Mucosa of descending colon (tissue), 3 donors: ENCODE measurements at regions not wholly inside any gene's neighbourhood (a gene's known extent, or its start where the extent isn't known, plus 50 kb on each side); places are given as distances from the start of the nearest gene placed in this dataset.

Experiments used
- ATAC-seq: fragments of 200-7000 bp; cut with Tn5 transposase; one replicate; pipeline ENCODE4 v1.9.1; 2020; ENCODE audit warnings: mild to moderate bottlenecking, moderate library complexity
- DNase-seq, 3 donors: peaks; one replicate each; pipeline ENCODE4 v3.0.0-alpha.2; 2020
- H3K36me3 ChIP-seq: fragments of 200-600 bp; one replicate; pipeline ENCODE4 v1.8.0; 2021; ENCODE audit warnings: low read depth, mild to moderate bottlenecking
- H3K4me1 ChIP-seq: fragments of 200-600 bp; one replicate; pipeline ENCODE4 v1.8.0; 2021; ENCODE audit warnings: low read depth, mild to moderate bottlenecking
- H3K4me3 ChIP-seq: fragments of 200-600 bp; one replicate; pipeline ENCODE4 v1.8.0; 2021; ENCODE audit warnings: mild to moderate bottlenecking
- H3K9me3 ChIP-seq: fragments of 200-600 bp; one replicate; pipeline ENCODE4 v1.8.0; 2021; ENCODE audit warnings: mild to moderate bottlenecking
- intact Hi-C, 2 donors: fragments of 100-400 bp; cut with DNase I in 1 of 2; cut with micrococcal nuclease in 1 of 2; formaldehyde crosslinking; loops; one replicate each; pipeline versions ENCODE4 v1.11.0 to v1.11.1; 2022; cut with DNase I, micrococcal nuclease
- TF ChIP-seq, protein P1 (sequence below): fragments of 200-600 bp; IDR thresholded peaks from one replicate; pipeline ENCODE4 v1.8.0; 2022; ENCODE audit warnings: antibody characterized with exemption, mild to moderate bottlenecking
- donor health status: DM: no; HTN: no; CAD: no; lungs with moderate emphysema.
- donor health status: DM: no; HTN: no; CAD: no.
- donor health status: DM: no; HTN: yes; CAD: no.

GRCh38 chr3:177721864-177722785 lies 524.8 kb upstream of the TBL1XR1 start:
- Histone ChIP-seq H3K4me3 (no peak overlapping the region), H3K9me3 (no peaks in the 10 kb centered on the region), H3K4me1 (no peaks in the 10 kb centered on the region), H3K36me3 (no peaks in the 10 kb centered on the region)
- peak; percentile 19 for ATAC-seq
- TF ChIP-seq, protein P1, sequence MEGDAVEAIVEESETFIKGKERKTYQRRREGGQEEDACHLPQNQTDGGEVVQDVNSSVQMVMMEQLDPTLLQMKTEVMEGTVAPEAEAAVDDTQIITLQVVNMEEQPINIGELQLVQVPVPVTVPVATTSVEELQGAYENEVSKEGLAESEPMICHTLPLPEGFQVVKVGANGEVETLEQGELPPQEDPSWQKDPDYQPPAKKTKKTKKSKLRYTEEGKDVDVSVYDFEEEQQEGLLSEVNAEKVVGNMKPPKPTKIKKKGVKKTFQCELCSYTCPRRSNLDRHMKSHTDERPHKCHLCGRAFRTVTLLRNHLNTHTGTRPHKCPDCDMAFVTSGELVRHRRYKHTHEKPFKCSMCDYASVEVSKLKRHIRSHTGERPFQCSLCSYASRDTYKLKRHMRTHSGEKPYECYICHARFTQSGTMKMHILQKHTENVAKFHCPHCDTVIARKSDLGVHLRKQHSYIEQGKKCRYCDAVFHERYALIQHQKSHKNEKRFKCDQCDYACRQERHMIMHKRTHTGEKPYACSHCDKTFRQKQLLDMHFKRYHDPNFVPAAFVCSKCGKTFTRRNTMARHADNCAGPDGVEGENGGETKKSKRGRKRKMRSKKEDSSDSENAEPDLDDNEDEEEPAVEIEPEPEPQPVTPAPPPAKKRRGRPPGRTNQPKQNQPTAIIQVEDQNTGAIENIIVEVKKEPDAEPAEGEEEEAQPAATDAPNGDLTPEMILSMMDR, result no peak
- intact Hi-C loops, result no loop called here
- no peak for DNase-seq

GRCh38 chr3:177724020-177724638 lies 526.8 kb upstream of the TBL1XR1 start:
- peak in 1 of 3 donors; percentile 25 for DNase-seq
- Histone ChIP-seq H3K4me1 (no peaks in the 10 kb centered on the region), H3K36me3 (no peaks in the 10 kb centered on the region), H3K9me3 (no peaks in the 10 kb centered on the region), H3K4me3 (no peak overlapping the region)
- intact Hi-C loops, result no loop called here
- peak; percentile 26 for ATAC-seq
- TF ChIP-seq, protein P1, result no peak

- no peaks in the 10 kb centered on the region for H3K36me3 ChIP-seq
- DNase-seq (no peak), ATAC-seq (no peak)
- H3K4me3 ChIP-seq, result no peak overlapping the region
- TF ChIP-seq, protein P1, result no peak
- intact Hi-C loops, result no loop called here
- H3K9me3 ChIP-seq, result no peaks in the 10 kb centered on the region
- H3K4me1 ChIP-seq, result no peaks in the 10 kb centered on the region
Observed at GRCh38 chr3:177725165-177725564, 527.9 kb upstream of the TBL1XR1 start.

DNA sequence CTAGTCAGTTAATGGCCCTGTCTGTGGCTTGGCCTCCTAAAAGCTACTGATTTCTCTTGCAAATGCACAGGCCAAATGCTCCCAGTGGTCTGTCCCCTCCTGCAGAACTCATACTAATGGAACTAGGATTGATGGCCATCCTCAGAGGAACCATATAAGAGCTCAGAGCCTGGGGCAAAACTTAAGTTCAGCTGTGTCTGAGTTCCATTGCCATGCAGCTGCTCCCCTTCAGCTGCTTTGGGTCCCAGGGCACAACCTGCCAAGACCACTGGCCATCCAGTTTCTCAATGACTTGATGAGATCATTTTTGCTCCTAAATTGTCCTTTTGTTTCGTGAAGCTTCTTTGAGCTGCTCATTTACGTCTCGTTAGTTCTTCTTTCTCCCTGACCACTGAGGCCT lies 529.5 kb upstream of the TBL1XR1 start:
- Histone ChIP-seq H3K36me3 (no peaks in the 10 kb centered on the region), H3K9me3 (no peaks in the 10 kb centered on the region), H3K4me1 (no peaks in the 10 kb centered on the region), H3K4me3 (no peak overlapping the region)
- TF ChIP-seq, protein P1, result no peak
- DNase-seq (no peak), ATAC-seq (no peak)
- intact Hi-C loops, result no loop called here

GRCh38 chr3:177729956-177730681 lies 532.8 kb upstream of the TBL1XR1 start:
- no peaks in the 10 kb centered on the region for H3K9me3 ChIP-seq
- TF ChIP-seq, protein P1, result no peak
- no peaks in the 10 kb centered on the region for H3K4me1 ChIP-seq
- DNase-seq (no peak), ATAC-seq (no peak)
- H3K36me3 ChIP-seq, result no peaks in the 10 kb centered on the region
- intact Hi-C loops, result no loop called here
- no peak overlapping the region for H3K4me3 ChIP-seq
